K562 (cell line): ENCODE measurements at regions not wholly inside any gene's neighbourhood (a gene's known extent, or its start where the extent isn't known, plus 50 kb on each side); places are given as distances from the start of the nearest gene placed in this dataset.

Source experiments
- ATAC-seq: fragments of 200-7000 bp; cut with Tn5 transposase; 3 replicates; pipeline ENCODE4 v1.9.1; 2020; ENCODE audit warnings: moderate library complexity
- BruUV-seq: library from RNA; stranded (reverse); fragments of 400-500 nt; replicated peaks from 2 replicates; lab custom pipeline; 2021; lab: Mats Ljungman, UMichigan
- CTCF ChIA-PET: fragments of 300-600 bp; formaldehyde crosslinking; extraction: SDS; loops from one replicate; lab custom pipeline; 2021; ENCODE audit warnings: low intra/inter-chr PET ratio; lab: Yijun Ruan, JAX
- POLR2A ChIA-PET: fragments of 300-600, 350-650 bp; sonication (Branson Sonifier 250); formaldehyde crosslinking; extraction: SDS; loops from one replicate; lab custom pipeline; 2021; ENCODE audit warnings: antibody characterized with exemption, inconsistent platforms; lab: Yijun Ruan, JAX
- DNase-seq, 4 experiments: peaks; one replicate each; pipeline versions ENCODE4 v3.0.0 to v3.0.0-alpha.2; 2011 to 2018; ENCODE audit warnings: low spot score in 3 of 4, mixed read lengths in 3 of 4; ENCODE audit errors: extremely low read depth in 1 of 4
- FAIRE-seq: peaks from 2 replicates; lab custom pipeline; 2011; peaks lifted over from hg19 to GRCh38; lab: Jason Lieb, UNC
- H2AFZ ChIP-seq: 2 replicates; pipeline ENCODE4 v1.6.0; 2011; ENCODE audit warnings: low read depth, low read length, control low read depth, inconsistent platforms
- H3K27ac ChIP-seq: fragments of 200-600 bp; 3 replicates; pipeline ENCODE4 v1.8.0; 2011; ENCODE audit warnings: low read depth, mild to moderate bottlenecking, control low read depth, inconsistent platforms, low read length, moderate library complexity, mixed read lengths; ENCODE audit errors: extremely low read depth
- H3K27me3 ChIP-seq, 2 experiments: fragments of 300-600 bp in 1 of 2; 2 replicates in 1 of 2; 3 replicates in 1 of 2; pipeline versions ENCODE4 v1.6.0 to v1.8.0; 2011; ENCODE audit warnings: inconsistent platforms in 2 of 2, low read length in 2 of 2, mild to moderate bottlenecking in 1 of 2, mixed read lengths in 1 of 2, moderate library complexity in 1 of 2; ENCODE audit not compliant: control insufficient read depth in 2 of 2, insufficient read depth in 2 of 2
- H3K36me3 ChIP-seq: fragments of 300-600 bp; 3 replicates; pipeline ENCODE4 v1.8.0; 2011; ENCODE audit warnings: mild to moderate bottlenecking, low read length, inconsistent platforms; ENCODE audit not compliant: control insufficient read depth, insufficient read depth
- H3K4me1 ChIP-seq, 2 experiments: fragments of 200-600 bp in 1 of 2; replicated peaks in 1 of 2; 2 replicates in 1 of 2; 3 replicates in 1 of 2; pipeline versions ENCODE4 v1.5.1 to v1.8.0; 2011; ENCODE audit warnings: inconsistent platforms in 2 of 2, low read length in 2 of 2, mild to moderate bottlenecking in 1 of 2, mixed read lengths in 1 of 2, moderate library complexity in 1 of 2; ENCODE audit not compliant: control insufficient read depth in 2 of 2, insufficient read depth in 2 of 2
- H3K4me2 ChIP-seq: 2 replicates; pipeline ENCODE4 v1.6.1; 2011; ENCODE audit warnings: low read length, control low read depth, inconsistent platforms, mixed read lengths; ENCODE audit not compliant: insufficient read depth
- H3K4me3 ChIP-seq: fragments of 200-600 bp; sonication (generic), shearing (Covaris generic); 2 replicates; pipeline ENCODE4 v1.5.1; 2016; ENCODE audit warnings: control low read depth, inconsistent platforms
- H3K79me2 ChIP-seq: fragments of 200-600 bp; 3 replicates; pipeline ENCODE4 v1.8.0; 2011; ENCODE audit warnings: low read length, inconsistent platforms; ENCODE audit not compliant: control insufficient read depth, insufficient read depth
- H3K9ac ChIP-seq, 2 experiments: 2 replicates each; pipeline versions ENCODE4 v1.6.0 to v1.6.1; 2011; ENCODE audit warnings: low read depth in 2 of 2, low read length in 2 of 2, control low read depth in 1 of 2, inconsistent platforms in 1 of 2, mild to moderate bottlenecking in 1 of 2, mixed read lengths in 1 of 2; ENCODE audit not compliant: insufficient read depth in 1 of 2
- H3K9me1 ChIP-seq: one replicate; pipeline ENCODE4 v1.6.0; 2011; ENCODE audit warnings: inconsistent platforms, mild to moderate bottlenecking, low read length, moderate library complexity; ENCODE audit not compliant: control insufficient read depth, insufficient read depth
- H3K9me3 ChIP-seq: replicated peaks from 2 replicates; pipeline ENCODE4 v1.5.1; 2011; ENCODE audit warnings: low read depth, low read length, inconsistent platforms; ENCODE audit not compliant: control insufficient read depth, insufficient read depth
- H4K20me1 ChIP-seq: replicated peaks from 2 replicates; pipeline ENCODE4 v1.6.1; 2011; ENCODE audit warnings: low read length, inconsistent platforms, mixed read lengths; ENCODE audit not compliant: control insufficient read depth, insufficient read depth
- CEBPB ChIP-seq: fragments of 450-650 bp; IDR thresholded peaks from 2 replicates; pipeline ENCODE4 v1.6.1; 2016; ENCODE audit warnings: missing genetic modification characterization, missing compliant biosample characterization
- CEBPG ChIP-seq, 3 experiments: fragments of 200-800 bp in 1 of 3; sonication (Bioruptor generic) in 1 of 3; sonication (generic) in 1 of 3; formaldehyde crosslinking in 1 of 3; IDR thresholded peaks in 2 of 3; conservative IDR thresholded peaks in 1 of 3; 2 replicates each; pipeline versions ENCODE4 v1.6.1 to v1.8.0; 2016 to 2022; ENCODE audit warnings: missing compliant biosample characterization in 2 of 3, missing genetic modification characterization in 2 of 3, mild to moderate bottlenecking in 1 of 3, missing genetic modification reagents in 1 of 3
- CTCF ChIP-seq, 3 experiments: IDR thresholded peaks in 2 of 3; conservative IDR thresholded peaks in 1 of 3; 2 replicates each; pipeline ENCODE4 v1.5.1; 2011 to 2012; ENCODE audit warnings: low read length in 3 of 3, mild to moderate bottlenecking in 3 of 3, control low read depth in 2 of 3, improper control_type of control experiment in 1 of 3, inconsistent platforms in 1 of 3, low read depth in 1 of 3, mixed read lengths in 1 of 3, moderate library complexity in 1 of 3; ENCODE audit not compliant: insufficient read depth in 2 of 3
- CUX1 ChIP-seq: fragments of 200-800 bp; sonication (Bioruptor generic); IDR thresholded peaks from 2 replicates; pipeline ENCODE4 v1.6.1; 2016; ENCODE audit warnings: missing genetic modification characterization, missing compliant biosample characterization
- IRF1 ChIP-seq: sonication (generic); formaldehyde crosslinking; IDR thresholded peaks from 2 replicates; pipeline ENCODE4 v1.8.0; 2022; ENCODE audit warnings: missing genetic modification reagents, mild to moderate bottlenecking, borderline replicate concordance
- OTX1 ChIP-seq: fragments of 450-650 bp; formaldehyde crosslinking; IDR thresholded peaks from 2 replicates; pipeline ENCODE4 v1.4.0; 2022; ENCODE audit warnings: mild to moderate bottlenecking
- RAD21 ChIP-seq, 2 experiments: fragments of 250-450 bp in 1 of 2; fragments of 450-650 bp in 1 of 2; sonication (Bioruptor Pico) in 1 of 2; formaldehyde crosslinking in 1 of 2; IDR thresholded peaks in 1 of 2; conservative IDR thresholded peaks in 1 of 2; 2 replicates each; pipeline versions ENCODE4 v1.4.0 to v1.8.0; 2020 to 2022; ENCODE audit warnings: mild to moderate bottlenecking in 2 of 2, moderate library complexity in 1 of 2
- THRAP3 ChIP-seq: fragments of 450-650 bp; IDR thresholded peaks from 2 replicates; pipeline ENCODE4 v1.6.1; 2016; ENCODE audit warnings: mild to moderate bottlenecking, inconsistent platforms, borderline replicate concordance
- ZNF699 ChIP-seq: fragments of 250-450 bp; sonication (Bioruptor Pico); IDR thresholded peaks from 2 replicates; pipeline ENCODE4 v1.8.0; 2021; ENCODE audit warnings: mild to moderate bottlenecking, moderate library complexity; ENCODE audit not compliant: insufficient replicate concordance
- ZZZ3 ChIP-seq: fragments of 450-650 bp; IDR thresholded peaks from 2 replicates; pipeline ENCODE4 v1.6.1; 2016; ENCODE audit warnings: antibody characterized with exemption, mild to moderate bottlenecking, moderate library complexity
- WGBS: fragments of 100-300 bp; shearing (Covaris generic); methylation state at CpG from one replicate; pipeline ENCODE4 v1.1.6; 2016; ENCODE audit warnings: low coverage, mixed read lengths; ENCODE audit not compliant: insufficient coverage; ENCODE audit errors: missing lambda C conversion rate; 5-methylcytosine and 5-hydroxymethylcytosine counted together
- in situ Hi-C: fragments of 300-500 bp; cut with MboI; formaldehyde crosslinking; loops from 4 replicates; pipeline ENCODE4 v1.15.0; 2018; ENCODE audit warnings: inconsistent platforms, mixed read lengths
- intact Hi-C: fragments of 100-400 bp; cut with micrococcal nuclease; formaldehyde crosslinking; loops from 2 replicates; pipeline ENCODE4 v1.14.2; 2022

- TF ChIP-seq CUX1 (no peak), ZZZ3 (no peak), CEBPB (tag) (peak; percentile 67), ZNF699 (CRISPR knock-in tag) (no peak), OTX1 (CRISPR knock-in tag) (no peak), THRAP3 (no peak), CTCF (IDR thresholded peaks at IDR 0.05 in 2 of 3, conservative IDR thresholded peaks at IDR 0.05 in 1 of 3; ENCODE audit: insufficient read depth in 2 of 3, low read depth in 1 of 3, low read length in 3 of 3) (peak; percentile 49 to 58 (median 53)), RAD21 (CRISPR knock-in tag; conservative IDR thresholded peaks at IDR 0.05 in 1 of 2, IDR thresholded peaks at IDR 0.05 in 1 of 2) (peak in 1 of 2 experiments; percentile 22; a peak in 1 of 4 replicates), IRF1 (no peak), CEBPG (CRISPR knock-in tag; IDR thresholded peaks at IDR 0.05) (no peak), CEBPG (tag; conservative IDR thresholded peaks at IDR 0.05 in 1 of 2, IDR thresholded peaks at IDR 0.05 in 1 of 2) (peak in 1 of 2 experiments; percentile 43; a peak in 1 of 4 replicates)
- intact Hi-C loops, result no loop called here
- Histone ChIP-seq H3K4me2 (no peak overlapping the region), H3K79me2 (no peaks in the 10 kb centered on the region), H3K4me1 (no peaks in the 10 kb centered on the region), H3K9me3 (no peaks in the 10 kb centered on the region), H3K9ac (no peak overlapping the region), H3K27me3 (no peaks in the 10 kb centered on the region), H3K9me1 (no peaks in the 10 kb centered on the region), H3K36me3 (no peaks in the 10 kb centered on the region), H3K27ac (no peak overlapping the region), H2AFZ (no peak overlapping the region), H3K4me3 (no peak overlapping the region), H4K20me1 (no peaks in the 10 kb centered on the region)
- ATAC-seq (peak; percentile 36; the same call in 1 of the 3 replicates), DNase-seq (peak in 2 of 4 experiments; percentile 5 to 37), FAIRE-seq (peak; percentile 54)
- in situ Hi-C loops, result no loop called here
- no TSS peak for BruUV-seq
- POLR2A ChIA-PET, result interaction anchor here (0.6 kb wide), 2 partner anchors 249 to 309 kb away, joined by 3 read pairs; no protein-coding TSS in a partner anchor
- CTCF ChIA-PET, result interaction anchor here (1.0 kb wide), 1 partner anchor 82 kb away, joined by 6 read pairs; no protein-coding TSS in a partner anchor
- 17% methylated on average over 7 of the region's 11 CpGs for WGBS
Observed at GRCh38 chr14:106518054-106518943, 991.9 kb downstream of the TMEM121 start.
